ENCODE measurements at regions not wholly inside any gene's neighbourhood (a gene's known extent, or its start where the extent isn't known, plus 50 kb on each side); places are given as distances from the start of the nearest gene placed in this dataset.
A peak's percentile ranks its signal among the peaks of the same experiment; 100 is the strongest.
"Not testable (repeated sequence)": the region's sequence is repeated elsewhere in the genome, so short reads cannot be mapped to it uniquely, and the experiment has no call there.

DNA sequence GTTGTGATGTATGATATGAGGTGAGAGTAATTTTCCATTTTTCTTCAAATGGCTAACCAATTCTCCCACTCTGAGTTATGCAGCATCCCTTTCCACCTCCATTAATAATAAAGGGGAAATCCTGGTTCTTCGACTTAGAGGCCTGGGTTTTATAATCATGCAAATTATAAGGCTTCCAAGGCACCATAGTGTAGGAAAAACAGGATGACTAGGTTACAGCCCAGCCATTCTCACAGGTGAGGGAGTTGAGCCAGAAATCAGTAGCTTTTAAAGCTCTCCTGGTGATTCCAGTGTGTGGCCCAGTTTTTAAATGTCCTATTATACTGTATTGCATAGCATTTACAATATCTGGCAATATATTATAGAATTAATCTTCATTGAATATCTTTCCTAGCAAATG is 203.1 kb downstream of the ARHGEF9 start:
- DNase-seq (ENCODE audit: low spot score) = no peak
- intact Hi-C loops (cut with DNase I) = no loop called here

- no peak for DNase-seq (ENCODE audit: low spot score)
- intact Hi-C loops (cut with DNase I) = no loop called here
Measured at GRCh38 chrX:63581398-63581797, 203.6 kb downstream of the ARHGEF9 start.

- intact Hi-C loops (cut with DNase I) = no loop called here
Measured at GRCh38 chrX:63576533-63576932, 208.5 kb downstream of the ARHGEF9 start.

GRCh38 chrX:63575700-63576099 is 209.3 kb downstream of the ARHGEF9 start:
- DNase-seq (ENCODE audit: low spot score); intact Hi-C loops (cut with DNase I): not testable (repeated sequence)

More at GRCh38 chrX:63576533-63576932, 208.5 kb downstream of the ARHGEF9 start:
- DNase-seq (ENCODE audit: low spot score) = no peak

DNA sequence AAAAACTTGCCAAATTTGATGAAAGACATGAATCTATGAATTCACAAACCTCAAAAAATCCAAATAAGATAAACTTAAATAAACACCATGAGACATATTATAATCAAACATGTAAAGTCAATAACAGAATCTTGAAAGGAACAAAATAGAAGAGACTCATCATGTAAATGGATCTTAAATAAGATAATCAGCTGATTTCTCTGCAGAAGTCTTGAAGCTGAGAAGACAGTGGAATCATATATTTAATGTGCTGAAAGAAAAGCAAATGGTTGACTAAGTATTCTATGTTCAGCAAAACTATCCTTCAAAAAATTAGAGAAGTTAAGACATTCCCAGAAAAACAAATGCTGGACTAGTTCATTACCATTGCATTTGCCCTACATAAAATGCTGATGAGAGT is 215.7 kb upstream of the SPIN4 start:
- intact Hi-C loops (cut with DNase I) = no loop called here
- DNase-seq (ENCODE audit: low spot score) = no peak

- intact Hi-C loops (cut with DNase I) = no loop called here
- DNase-seq (ENCODE audit: low spot score) = no peak
Measured at GRCh38 chrX:63561425-63561824, 210.3 kb upstream of the SPIN4 start.

DNA sequence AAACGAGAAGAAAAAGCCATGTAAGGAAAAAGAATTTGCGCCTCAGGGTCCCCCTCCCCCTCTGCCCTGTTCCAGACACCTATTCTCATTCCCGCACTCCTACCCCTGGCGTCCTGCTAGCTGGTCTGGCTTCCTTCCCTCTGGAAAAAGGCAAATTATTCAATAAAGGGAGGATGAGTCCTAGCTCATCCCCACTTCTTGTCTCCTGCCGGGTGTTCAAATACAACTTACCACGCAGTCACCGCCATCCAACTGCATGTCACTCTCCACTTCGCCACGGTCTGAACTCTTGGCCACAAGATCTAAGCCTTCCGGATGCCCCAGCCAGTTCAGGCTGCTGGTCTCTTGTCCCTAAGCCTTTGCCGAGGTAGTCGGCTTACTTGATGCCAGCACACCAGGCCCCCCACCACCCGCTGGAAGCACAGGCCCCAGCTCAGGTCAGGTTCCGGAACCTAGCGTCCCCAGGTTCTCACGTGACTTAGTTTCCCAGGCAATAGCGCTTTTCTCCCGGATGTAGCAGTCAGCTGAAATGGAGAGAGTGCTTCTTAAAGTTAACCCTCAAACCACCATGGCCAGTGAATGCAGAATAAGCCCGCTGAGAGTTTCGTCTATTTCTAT is 209.6 kb upstream of the SPIN4 start:
- DNase-seq (ENCODE audit: low spot score) = peak; percentile 80
- intact Hi-C loops (cut with DNase I) = no loop called here

DNA sequence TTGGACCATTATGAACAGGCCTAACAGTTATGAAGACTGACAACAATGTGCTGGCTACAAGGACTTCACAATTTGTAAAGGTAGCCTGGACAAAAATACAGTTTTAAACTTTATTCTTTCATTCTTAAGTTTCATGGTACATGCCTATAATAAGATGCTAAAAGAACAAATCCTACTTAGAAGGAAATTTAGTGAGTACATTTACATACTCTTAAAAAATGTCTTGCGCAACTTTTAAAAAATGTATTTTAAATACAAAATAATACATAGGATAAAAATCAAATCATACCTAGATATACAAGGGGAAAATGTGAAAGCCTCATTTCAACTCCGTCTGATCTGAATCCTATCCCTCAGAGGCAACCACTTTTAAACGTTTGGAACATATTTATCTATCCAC is 200.7 kb upstream of the SPIN4 start:
- no peak for DNase-seq (ENCODE audit: low spot score)
- intact Hi-C loops (cut with DNase I) = no loop called here

DNA sequence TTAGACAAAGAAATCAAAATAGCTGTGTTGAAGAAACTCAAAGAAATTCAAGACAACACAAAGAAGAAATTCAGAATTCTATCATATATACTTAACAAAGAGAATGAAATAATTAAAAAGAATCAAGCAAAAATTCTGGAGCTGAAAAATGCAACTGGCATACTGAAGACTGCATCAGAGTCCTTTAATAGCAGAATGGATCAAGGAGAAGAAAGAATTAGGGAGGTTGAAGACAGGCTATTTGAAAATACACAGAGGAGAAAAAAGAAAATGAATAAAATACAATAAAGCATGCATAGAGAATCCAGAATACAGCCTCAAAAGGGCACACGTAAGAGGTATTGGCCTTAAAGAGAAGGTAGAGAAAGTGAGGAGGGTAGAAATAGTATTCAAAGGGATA is 179.5 kb upstream of the SPIN4 start:
- intact Hi-C loops (cut with DNase I) = no loop called here
- no peak for DNase-seq (ENCODE audit: low spot score)

- intact Hi-C loops (cut with DNase I) = no loop called here
- no peak for DNase-seq (ENCODE audit: low spot score)
Measured at GRCh38 chrX:63529961-63530360, 178.8 kb upstream of the SPIN4 start.

DNA sequence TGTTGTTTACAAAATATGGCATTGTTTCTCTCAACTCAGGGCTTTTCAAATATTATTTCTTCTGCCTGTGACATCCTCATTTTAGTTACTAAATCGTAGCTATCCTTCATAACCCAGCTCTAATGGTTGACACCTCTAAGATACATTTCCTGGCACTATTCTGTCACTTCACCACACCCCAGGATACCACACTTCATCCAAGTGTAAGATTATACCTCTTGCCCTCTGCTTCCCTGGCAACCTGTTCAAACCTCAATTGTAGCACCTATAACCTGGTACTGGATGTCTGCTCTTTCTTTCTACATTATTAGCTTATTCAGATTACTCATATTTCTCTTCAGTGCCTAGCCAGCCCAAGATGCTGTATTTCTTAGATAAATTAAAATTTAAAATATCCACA is 175.7 kb upstream of the SPIN4 start:
- no peak for DNase-seq (ENCODE audit: low spot score)
- intact Hi-C loops (cut with DNase I) = no loop called here

DNA sequence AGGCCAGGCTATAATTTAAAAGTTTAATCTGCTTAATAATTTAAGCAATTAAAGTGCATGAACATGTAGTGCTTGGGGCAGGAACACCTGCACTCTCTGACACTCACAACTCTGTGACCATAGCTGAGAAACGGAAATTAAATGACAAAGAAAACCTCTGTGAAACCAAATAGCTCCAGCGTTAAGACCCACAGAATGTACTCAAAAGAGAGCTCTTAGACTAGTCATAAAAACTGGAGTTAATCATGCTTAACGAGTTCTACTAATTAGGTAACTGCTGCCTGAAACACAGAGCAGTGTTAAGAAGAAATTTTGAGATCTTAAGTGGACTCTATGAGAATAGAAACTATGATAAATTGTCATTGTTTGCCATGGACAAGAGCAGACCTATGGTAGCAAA is 174.4 kb upstream of the SPIN4 start:
- intact Hi-C loops (cut with DNase I) = no loop called here
- no peak for DNase-seq (ENCODE audit: low spot score)

DNA sequence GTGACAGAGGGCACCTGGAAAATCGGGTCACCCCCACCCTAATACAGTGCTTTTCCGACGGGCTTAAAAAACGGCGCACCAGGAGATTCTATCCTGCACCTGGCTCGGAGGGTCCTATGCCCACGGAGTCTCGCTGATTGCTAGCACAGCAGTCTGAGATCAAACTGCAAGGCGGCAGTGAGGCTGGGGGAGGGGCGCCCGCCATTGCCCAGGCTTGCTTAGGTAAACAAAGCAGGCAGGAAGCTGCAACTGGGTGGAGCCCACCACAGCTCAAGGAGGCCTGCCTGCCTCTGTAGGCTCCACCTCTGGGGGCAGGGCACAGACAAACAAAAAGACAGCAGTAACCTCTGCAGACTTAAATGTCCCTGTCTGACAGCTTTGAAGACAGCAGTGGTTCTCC is 168.2 kb upstream of the SPIN4 start:
- not testable (repeated sequence) for DNase-seq (ENCODE audit: low spot score)

GRCh38 chrX:63514569-63515080 is 163.5 kb upstream of the SPIN4 start:
- DNase-seq (ENCODE audit: low spot score) = no peak
- intact Hi-C loops (cut with DNase I) = no loop called here

More for the DNA sequence above, 168.2 kb upstream of the SPIN4 start:
- intact Hi-C loops (cut with DNase I) = not testable (repeated sequence)

- intact Hi-C loops (cut with DNase I) = no loop called here
- no peak for DNase-seq (ENCODE audit: low spot score)
Measured at GRCh38 chrX:63513825-63514568, 162.9 kb upstream of the SPIN4 start.

DNA sequence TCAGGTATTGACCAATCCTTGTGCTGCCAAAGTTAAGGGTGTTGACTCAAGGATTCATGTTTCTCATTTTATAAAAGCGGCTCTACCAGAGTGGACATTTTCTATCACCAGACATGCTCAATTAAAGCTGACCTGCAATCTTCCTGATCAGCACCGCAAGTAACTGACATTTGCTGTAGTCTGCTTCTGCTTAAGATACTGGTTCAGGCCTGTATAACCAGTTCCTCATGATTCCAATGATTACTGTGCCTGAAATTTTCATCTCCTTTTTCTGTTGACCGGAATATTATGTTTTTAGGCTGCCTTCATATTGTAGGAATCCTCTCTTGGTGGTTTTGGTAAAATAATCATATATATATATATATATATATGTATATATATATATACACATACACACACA is 160.2 kb upstream of the SPIN4 start:
- DNase-seq (ENCODE audit: low spot score) = no peak
- intact Hi-C loops (cut with DNase I) = no loop called here

DNA sequence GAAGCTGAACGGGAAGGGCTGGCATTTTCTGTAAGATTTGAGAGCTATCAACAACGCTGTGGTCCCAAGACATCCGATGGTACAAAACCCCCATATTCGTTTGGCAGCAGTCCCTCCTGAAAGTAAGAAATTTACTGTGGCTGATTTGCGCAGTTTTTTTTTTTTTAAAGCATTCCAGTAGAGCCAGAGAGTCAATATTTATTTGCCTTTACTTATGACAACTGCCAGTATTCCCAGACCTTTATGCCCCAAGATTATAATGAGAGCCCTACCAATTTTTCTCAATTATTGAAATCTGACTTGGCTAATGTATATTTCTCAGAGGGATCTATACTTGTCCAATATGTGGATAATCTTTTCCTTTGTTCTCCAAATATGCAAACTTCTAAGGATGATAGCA is 157.5 kb upstream of the SPIN4 start:
- no peak for DNase-seq (ENCODE audit: low spot score)
- intact Hi-C loops (cut with DNase I) = no loop called here

DNA sequence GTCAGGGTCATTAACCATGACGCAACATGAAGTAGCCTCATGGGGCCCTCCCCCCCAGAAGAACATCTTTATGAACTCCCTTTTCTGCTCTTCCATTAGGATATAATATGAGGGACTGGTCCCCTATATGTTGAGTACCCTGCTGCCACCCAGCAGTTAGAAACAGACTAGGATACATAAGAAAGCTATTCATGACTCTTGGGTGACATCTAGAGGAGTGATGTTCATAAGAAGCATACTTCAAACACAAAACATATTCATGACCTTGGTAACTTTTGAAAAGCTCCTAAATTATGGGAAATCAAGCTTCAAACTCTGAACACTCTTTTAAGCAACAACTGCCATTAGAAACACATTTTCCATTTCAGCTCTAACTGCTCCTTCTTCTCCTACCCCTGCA is 155.2 kb upstream of the SPIN4 start:
- intact Hi-C loops (cut with DNase I) = no loop called here
- no peak for DNase-seq (ENCODE audit: low spot score)

- intact Hi-C loops (cut with DNase I) = no loop called here
- no peak for DNase-seq (ENCODE audit: low spot score)
Measured at GRCh38 chrX:63503541-63503940, 152.4 kb upstream of the SPIN4 start.

DNA sequence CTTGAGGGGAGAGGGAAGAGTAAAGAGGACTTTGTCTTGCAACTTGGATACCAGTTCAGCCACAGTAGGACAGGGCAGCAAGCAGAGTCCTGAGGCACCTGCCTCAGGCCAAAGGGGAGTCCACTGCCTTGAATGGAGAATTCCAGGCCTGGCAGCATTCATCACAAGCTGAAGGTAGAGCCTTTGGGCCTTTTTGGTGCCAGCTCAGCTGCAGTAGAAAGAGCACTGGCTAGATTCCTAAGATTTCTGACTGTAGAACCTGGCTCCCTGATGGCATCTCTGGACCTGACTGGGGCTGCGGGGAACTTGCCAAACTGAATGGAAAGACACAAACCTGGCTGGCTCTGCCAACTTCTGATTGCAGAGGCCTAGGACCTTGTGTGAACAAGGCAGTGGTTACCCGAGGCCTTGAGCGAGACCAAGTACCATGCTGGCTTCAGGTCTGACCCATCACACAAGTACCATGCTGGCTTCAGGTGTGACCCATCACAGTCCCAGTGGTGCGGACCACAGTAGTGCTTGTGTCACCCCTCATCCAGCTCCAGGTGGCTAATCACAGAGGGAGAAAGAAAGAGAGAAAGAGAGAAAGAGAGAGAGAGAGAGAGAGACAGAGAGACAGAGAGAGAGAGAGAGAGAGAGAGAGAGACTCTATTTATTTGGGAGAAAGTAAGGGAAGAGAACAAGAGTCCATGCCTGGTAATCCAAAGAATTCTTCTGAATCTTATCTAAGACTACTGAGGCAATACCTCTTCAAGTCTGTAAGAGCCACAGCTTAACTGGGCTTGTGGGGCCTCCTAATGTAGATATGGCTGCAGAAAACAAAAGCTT is 137.6 kb upstream of the SPIN4 start:
- intact Hi-C loops (cut with DNase I) = no loop called here
- no peak for DNase-seq (ENCODE audit: low spot score)
